ENCODE measurements at regions not wholly inside any gene's neighbourhood (a gene's known extent, or its start where the extent isn't known, plus 50 kb on each side); places are given as distances from the start of the nearest gene placed in this dataset.
"Not testable (repeated sequence)": the region's sequence is repeated elsewhere in the genome, so short reads cannot be mapped to it uniquely, and the experiment has no call there.

GRCh38 chr5:166742951-166743350 lies 1548.5 kb upstream of the WWC1 start:
- not testable (repeated sequence) for DNase-seq

GRCh38 chr5:166746506-166746905 lies 1544.9 kb upstream of the WWC1 start:
- no peak for DNase-seq

GRCh38 chr5:166750376-166750775 lies 1541.1 kb upstream of the WWC1 start:
- no peak for DNase-seq

GRCh38 chr5:166758151-166758550 lies 1533.3 kb upstream of the WWC1 start:
- no peak for DNase-seq

GRCh38 chr5:166767858-166768257 lies 1523.6 kb upstream of the WWC1 start:
- no peak for DNase-seq

- DNase-seq = no peak
Measured at GRCh38 chr5:166768536-166768935, 1522.9 kb upstream of the WWC1 start.

- peak; percentile 17 for DNase-seq
Measured at GRCh38 chr5:166772770-166773169, 1518.7 kb upstream of the WWC1 start.

- no peak for DNase-seq
Measured at GRCh38 chr5:166781737-166782136, 1509.7 kb upstream of the WWC1 start.

GRCh38 chr5:166784545-166785078 lies 1506.8 kb upstream of the WWC1 start:
- no peak for DNase-seq

- no peak for DNase-seq
Measured at GRCh38 chr5:166786178-166786577, 1505.3 kb upstream of the WWC1 start.

- no peak for DNase-seq
Measured at GRCh38 chr5:166786889-166787288, 1504.6 kb upstream of the WWC1 start.

GRCh38 chr5:166788050-166788449 lies 1503.4 kb upstream of the WWC1 start:
- no peak for DNase-seq

- no peak for DNase-seq
Measured at GRCh38 chr5:166795756-166796155, 1495.7 kb upstream of the WWC1 start.

- DNase-seq = no peak
Measured at GRCh38 chr5:166803058-166803457, 1488.4 kb upstream of the WWC1 start.

- DNase-seq = not testable (repeated sequence)
Measured at GRCh38 chr5:166804223-166804622, 1487.2 kb upstream of the WWC1 start.

GRCh38 chr5:166804693-166805092 lies 1486.8 kb upstream of the WWC1 start:
- not testable (repeated sequence) for DNase-seq

- DNase-seq = not testable (repeated sequence)
Measured at GRCh38 chr5:166810093-166810658, 1481.3 kb upstream of the WWC1 start.

- no peak for DNase-seq
Measured at GRCh38 chr5:166810721-166811120, 1480.7 kb upstream of the WWC1 start.

- no peak for DNase-seq
Measured at GRCh38 chr5:166823360-166823759, 1468.1 kb upstream of the WWC1 start.

GRCh38 chr5:166834246-166834645 lies 1457.2 kb upstream of the WWC1 start:
- DNase-seq = no peak

GRCh38 chr5:166845044-166845443 lies 1446.4 kb upstream of the WWC1 start:
- no peak for DNase-seq

GRCh38 chr5:166856791-166857190 lies 1434.7 kb upstream of the WWC1 start:
- no peak for DNase-seq

- no peak for DNase-seq
Measured at GRCh38 chr5:166860426-166860825, 1431.0 kb upstream of the WWC1 start.

GRCh38 chr5:166862581-166862980 lies 1428.9 kb upstream of the WWC1 start:
- no peak for DNase-seq

- DNase-seq = no peak
Measured at GRCh38 chr5:166865206-166865605, 1426.2 kb upstream of the WWC1 start.

Measured in activated CD4-positive, alpha-beta T cell treated with anti-CD3 and anti-CD28 coated beads, Interleukin-10, Interleukin-2, amounts not matched to agents 100 ng/mL and 50 ng/mL, durations not matched to agents 16 hours and 8 hours (primary cell).